Dermis blood vessel endothelial cell (primary cell): ENCODE measurements at regions not wholly inside any gene's neighbourhood (a gene's known extent, or its start where the extent isn't known, plus 50 kb on each side); places are given as distances from the start of the nearest gene placed in this dataset.
A peak's percentile ranks its signal among the peaks of the same experiment; 100 is the strongest.

Source experiments
- DNase-seq: peaks from one replicate; pipeline ENCODE4 v3.0.0; 2010

GRCh38 chr2:217260441-217261115 is 400.7 kb upstream of the TNP1 start:
- DNase-seq = no peak

DNA sequence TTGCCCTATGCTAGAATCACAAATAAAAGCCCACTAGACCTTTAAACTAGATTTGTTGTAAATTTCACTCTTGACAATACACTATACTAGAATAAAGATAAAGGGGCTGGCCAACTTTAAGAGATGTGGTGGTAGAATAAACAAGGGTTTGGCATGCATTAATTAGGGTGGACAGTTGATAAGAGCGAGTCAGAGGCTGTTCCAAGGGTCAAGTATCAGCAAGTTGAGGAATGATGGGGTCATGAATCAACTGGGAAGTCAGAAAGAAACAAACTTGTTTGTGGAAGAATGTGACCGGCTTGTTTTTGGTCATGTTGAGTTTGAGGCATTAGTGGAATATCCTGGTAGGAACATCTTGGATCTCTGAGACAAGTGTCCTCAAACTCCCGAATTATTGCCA is 398.3 kb upstream of the TNP1 start:
- no peak for DNase-seq

DNA sequence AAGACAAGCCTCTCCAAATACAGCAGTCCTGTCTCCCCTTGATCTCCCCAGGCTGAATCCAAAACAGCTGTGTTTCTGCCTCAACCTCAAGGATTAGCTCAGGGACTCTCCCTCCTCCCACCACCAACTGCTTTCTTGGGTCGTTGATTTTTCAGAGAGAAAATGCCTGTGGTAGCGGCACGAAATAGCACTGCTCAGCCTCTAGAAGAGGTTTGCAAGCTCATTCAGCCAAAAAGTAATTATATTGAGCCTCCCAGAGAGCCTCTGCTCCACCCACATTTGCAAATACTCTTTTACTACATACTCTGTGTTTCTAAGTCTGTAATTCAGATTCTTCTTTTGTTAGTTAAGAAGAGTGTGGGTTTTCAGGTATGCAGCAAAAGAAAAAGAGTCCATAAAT is 396.4 kb upstream of the TNP1 start:
- DNase-seq = no peak

GRCh38 chr2:217254111-217254510 is 394.2 kb upstream of the TNP1 start:
- no peak for DNase-seq

GRCh38 chr2:217252181-217252580 is 392.3 kb upstream of the TNP1 start:
- DNase-seq = no peak

GRCh38 chr2:217250013-217250524 is 390.2 kb upstream of the TNP1 start:
- no peak for DNase-seq

DNA sequence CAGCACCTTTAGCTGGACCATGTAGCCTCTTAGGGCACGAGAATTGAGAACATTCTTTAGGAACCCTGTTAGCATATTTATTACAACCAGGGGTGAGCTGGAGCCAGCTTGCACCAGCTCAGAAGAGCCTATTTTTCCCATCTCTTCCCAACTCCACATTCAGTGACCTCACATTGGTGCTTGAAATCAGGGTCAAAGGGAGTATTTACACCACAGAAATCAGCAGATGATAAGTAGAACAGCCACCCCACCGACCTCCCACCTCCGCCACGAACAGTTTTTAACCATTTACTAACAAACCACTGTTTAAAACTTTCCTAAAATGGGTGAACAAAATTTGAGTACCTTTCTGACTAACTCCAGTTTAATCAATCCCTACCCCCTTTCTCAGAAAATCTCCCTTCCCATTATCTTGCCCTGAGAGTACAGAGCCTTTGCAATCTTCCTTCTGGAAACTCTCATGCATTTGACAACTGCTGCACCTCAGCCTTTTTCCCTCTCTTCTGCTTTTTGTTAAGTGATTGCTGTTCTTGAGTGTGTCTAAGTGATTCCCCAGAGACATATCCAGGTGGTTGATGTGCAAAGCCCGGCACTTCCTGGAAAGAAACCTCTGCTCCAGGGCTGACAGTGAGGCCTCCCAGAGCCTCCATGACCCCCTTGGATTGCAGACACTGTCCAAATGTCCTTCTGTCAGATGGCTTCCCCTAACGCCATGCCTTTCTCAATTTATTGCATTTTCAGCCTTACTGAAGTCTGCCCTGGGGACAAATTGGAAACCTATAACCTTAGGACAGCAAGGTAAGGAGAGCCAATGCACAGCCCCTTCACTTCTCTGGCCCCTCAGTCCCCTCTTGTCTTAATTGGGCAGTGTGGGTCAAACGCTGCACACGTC is 389.5 kb upstream of the TNP1 start:
- no peak for DNase-seq

DNA sequence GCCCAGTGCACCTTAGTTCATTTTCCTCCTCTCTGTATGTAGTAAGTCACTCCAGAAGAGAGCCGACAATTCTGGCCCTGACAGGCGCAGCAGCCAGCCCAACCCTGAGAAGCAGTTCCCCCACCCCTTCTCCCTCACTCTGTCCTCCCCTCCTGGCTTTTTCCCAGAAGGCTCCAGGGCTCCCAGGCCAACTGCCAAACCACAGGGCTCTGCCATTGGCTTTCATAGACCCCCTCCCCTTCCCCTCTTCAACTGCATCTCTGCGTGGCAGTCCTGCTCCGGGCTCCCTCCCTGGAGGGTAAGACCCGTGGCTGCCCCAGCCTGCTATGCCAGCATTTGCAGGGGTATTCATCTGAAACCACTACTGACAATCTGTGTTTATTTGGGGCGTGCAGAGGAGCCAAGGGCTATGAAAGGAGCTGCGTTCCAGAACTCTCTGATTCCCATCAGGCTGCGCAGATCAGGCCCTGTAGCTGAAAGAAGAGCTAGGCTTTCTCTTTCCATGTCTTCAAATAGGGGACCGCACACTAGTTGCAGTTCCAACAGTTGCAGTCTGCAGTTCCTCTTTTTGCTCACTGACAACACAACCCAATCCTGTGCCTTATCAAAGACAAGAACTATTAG is 388.6 kb upstream of the TNP1 start:
- no peak for DNase-seq

DNA sequence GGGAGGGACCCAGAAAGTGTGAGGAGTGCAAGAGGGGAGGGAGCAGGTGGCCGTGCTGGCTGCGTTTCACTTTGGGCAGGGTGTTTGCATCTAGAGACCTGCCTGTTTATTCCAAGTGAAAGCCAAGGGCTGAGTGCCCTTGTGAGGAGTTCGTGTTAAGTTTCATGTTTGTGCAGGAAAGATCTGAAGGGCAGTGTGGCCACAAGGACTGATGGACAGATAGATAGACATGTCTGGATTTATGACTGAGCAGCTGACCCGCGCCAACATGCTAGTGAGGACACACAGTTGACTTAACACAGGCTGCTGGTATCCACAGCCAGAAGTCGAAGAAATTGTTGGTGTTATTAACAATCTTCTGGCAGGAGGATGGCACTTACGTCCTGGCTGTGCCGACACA is 387.6 kb upstream of the TNP1 start:
- DNase-seq = no peak

GRCh38 chr2:217246108-217246507 is 386.2 kb upstream of the TNP1 start:
- DNase-seq = no peak

DNA sequence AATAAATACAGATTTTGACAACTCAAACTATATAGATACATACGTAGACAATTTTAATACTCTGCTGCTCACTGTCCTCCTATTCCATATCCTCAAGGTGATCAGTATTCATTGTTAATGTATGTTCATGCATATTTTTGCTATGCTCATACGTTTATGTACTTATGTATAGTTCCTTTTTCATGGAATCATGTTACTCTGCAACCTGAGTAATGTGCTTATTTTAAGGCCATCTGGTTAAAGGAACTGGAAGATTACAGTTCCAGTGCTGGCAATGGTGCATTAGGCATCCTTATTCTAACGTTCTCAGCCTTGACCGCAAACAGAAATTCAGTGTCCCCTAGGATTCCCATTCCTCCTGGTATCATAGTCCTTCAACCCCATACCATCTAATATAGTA is 385.0 kb upstream of the TNP1 start:
- DNase-seq = no peak

GRCh38 chr2:217242947-217243346 is 383.1 kb upstream of the TNP1 start:
- no peak for DNase-seq

DNA sequence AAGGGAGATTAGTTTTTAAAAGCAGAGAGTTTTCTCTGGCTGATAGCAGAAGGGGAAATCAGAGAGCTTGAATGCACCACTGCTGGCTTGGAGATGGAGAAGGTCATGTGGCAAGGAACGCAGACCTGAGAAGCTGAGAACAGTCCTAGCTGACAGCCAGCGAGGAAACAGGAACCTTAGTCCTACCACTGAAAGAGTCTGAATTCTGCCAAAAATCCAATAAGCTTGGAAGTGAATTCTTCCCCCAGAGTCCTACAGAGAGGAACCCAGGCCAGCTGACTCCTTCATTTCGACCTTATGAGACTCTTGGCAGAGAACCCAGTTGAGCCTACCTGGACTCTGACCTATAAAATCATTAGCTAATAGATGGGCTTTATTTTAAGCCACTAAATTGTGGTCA is 371.9 kb upstream of the TNP1 start:
- no peak for DNase-seq

GRCh38 chr2:217231212-217231611 is 371.3 kb upstream of the TNP1 start:
- DNase-seq = no peak

GRCh38 chr2:217228732-217229131 is 368.9 kb upstream of the TNP1 start:
- no peak for DNase-seq

- no peak for DNase-seq
Observed at GRCh38 chr2:217227794-217228193, 367.9 kb upstream of the TNP1 start.

DNA sequence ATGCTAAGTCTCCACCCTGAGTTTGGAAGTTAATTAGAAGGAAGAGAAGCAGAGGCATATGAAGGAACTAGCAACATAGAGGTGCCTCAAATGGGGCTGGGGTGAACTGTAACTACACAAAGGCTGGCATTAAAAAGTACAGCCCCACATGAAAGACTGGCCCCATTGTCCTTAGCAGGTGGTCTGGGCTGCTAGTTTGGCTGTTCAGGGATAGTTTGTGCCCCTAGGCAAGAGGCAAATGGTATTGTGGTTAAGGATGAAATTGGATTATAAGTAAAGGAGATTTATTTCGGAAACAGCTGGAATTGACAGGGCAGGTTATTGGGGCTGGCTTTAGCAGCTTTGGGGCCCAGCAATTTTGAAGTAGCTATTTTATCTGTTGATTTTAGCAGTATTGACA is 365.7 kb upstream of the TNP1 start:
- DNase-seq = no peak

DNA sequence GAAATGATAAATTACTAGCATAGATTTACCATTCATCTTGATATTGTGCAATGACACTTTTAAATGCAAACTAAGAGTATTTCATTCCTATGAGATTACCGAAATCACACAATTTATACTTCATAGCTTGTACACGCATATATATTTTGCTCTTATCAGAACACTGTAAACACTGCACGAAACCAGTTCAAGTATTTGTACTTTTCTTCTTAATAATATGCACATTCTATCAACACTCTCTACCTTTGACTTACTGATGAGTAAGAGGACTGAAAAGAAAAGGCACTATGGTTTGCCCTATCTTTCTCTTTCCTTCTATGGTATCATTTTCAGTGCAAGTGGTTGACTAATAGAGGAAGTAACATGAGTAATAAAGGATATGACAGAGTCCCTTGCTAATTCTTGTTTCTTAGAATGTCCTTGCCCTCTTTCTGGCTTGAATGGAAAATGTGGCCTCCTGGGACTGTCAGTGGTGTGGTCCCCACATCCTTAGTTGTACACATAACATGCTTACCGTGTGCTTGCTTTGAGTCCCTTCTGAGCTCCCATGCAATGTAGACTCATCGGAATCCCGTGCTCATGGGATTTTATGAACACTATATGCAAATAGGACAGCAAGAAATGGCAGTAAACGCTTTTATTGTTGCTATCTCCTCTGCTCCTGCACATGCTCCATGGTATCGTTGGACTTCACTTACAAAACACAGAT is 363.5 kb upstream of the TNP1 start:
- peak; percentile 87 for DNase-seq

- DNase-seq = no peak
Observed at GRCh38 chr2:217222309-217222910, 362.5 kb upstream of the TNP1 start.

DNA sequence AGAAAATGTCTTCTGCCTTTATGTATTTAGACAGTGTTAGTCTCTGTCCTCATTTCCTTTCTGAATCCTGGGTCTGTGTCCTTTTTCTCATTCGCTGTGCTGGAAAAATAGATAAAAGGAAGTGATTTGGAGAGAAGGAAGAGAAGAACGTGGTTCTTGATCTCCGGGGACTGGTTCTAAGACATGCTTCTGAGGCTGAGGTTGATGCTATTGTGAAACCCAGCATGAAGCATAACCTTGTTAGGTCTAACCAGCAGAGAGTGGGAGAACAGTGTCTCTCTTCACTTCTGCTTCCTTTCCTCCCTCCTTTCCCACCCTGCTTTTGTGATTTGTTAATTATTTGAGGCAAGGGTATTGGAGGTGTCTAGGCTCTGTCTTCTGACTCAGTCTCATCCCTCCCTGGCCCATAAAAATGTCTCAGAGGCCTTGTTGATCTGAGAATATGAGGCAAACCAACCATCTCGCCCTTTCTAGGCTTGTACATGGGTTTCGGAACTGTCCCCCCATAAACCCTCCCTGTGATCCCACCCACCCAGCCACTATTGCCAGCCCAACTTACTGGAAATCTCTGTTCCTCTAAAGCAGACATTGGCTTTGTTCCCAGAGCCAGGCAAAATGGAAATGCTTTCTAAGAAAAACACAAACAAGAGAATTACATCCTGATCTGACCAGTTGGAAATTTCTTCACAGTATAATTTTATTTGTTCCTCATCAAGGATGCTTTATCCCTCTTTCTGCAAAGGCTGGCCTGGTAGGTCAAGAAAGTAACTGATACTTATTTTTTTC is 360.6 kb upstream of the TNP1 start:
- DNase-seq = peak; percentile 36

DNA sequence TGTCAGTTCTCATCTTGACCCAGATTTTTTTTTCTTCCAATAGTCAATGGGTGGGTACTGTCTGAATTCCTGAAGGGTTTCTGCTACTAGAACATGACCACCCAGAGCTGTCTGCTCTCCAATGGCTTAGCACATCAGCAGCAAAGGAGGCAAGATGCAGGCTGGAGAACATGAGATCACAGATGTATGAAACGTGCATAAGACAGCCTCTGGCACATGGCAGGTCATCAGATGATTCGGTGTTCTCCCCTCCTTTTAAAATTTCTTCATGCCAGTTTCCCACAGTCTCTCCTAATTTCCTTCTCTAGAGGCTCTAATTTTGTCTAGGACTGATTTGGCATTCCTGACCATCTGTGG is 359.3 kb upstream of the TNP1 start:
- DNase-seq = no peak
